Tongue (tissue), 1 donor: ENCODE measurements at regions not wholly inside any gene's neighbourhood (a gene's known extent, or its start where the extent isn't known, plus 50 kb on each side); places are given as distances from the start of the nearest gene placed in this dataset.
A peak's percentile ranks its signal among the peaks of the same experiment; 100 is the strongest.

ENCODE experiments used
- DNase-seq: peaks from one replicate; pipeline ENCODE4 v3.0.0-alpha.2; 2015

- peak; percentile 76 for DNase-seq
Observed at GRCh38 chr18:44156126-44156525, 524.6 kb upstream of the SETBP1 start.

- no peak for DNase-seq
Observed at GRCh38 chr18:44156776-44157335, 523.8 kb upstream of the SETBP1 start.

DNA sequence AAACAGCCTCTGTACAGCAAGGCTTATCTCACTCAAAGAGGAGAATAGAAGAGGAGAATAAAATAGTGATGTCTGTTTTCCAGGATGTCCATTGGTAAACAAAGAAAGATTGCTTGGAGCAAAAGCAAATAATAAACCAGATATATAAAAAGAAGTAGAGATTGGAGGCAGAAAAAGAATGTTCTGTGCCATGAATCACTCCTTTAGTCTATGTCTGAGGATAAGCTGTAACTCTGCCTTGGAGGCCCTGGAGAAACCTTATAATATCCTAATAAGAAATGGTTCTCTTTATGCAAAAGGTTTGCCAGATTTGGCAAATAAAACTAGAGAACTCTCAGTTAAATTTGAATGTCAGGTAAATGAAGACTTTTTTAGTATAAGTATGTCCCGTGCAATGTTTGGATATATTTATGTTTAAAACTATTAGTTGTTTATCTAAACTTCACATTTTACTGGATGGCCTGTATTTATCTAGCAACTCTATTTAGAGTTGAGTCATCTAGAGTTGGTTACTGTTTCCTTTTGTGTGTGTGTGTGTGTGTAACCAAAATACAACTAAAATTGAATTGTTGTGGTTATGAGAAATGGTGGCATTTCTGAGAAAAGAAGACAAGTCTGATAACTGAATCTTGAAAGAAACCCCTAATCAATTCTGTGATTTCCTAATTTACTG, 510.3 kb upstream of the SETBP1 start:
- DNase-seq, result no peak

DNA sequence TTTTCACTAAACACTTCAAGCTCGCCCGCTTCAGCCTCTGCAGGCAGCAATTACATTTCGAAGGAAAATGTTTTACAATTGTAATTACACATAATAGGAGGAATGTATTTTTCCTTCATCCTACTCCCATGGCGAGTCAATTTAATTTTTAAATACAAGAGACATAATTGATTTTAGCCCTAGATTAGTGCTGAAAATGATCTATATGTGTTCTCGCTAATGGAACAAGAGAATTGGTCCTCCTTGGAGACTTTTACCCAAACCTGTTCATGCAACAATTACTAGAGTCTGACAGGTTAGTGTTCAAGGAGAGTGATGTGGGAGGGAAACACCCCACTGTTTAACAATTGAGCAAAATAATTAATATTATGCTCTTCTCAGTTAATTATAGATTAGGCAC, 509.4 kb upstream of the SETBP1 start:
- DNase-seq, result no peak

GRCh38 chr18:44175891-44176290, 504.8 kb upstream of the SETBP1 start:
- DNase-seq, result no peak

DNA sequence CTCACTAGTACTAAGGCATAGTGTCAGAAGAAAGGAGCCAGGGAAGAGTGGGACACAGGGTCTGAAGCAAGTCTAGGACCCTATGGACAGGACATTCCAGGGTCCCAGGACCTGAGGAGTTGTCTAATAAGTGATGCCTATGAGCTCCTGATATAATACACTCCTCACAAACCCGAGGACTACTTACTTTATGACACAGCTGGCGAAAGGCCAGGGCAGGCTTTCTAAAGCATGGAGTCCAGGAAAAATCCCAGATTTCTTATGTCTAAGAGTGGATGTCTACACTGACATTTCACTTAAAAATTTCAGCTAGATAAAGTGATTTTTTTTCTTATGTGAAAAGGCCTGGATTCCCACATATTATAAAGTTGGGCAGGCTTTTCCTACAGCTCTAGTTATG, 502.2 kb upstream of the SETBP1 start:
- no peak for DNase-seq

DNA sequence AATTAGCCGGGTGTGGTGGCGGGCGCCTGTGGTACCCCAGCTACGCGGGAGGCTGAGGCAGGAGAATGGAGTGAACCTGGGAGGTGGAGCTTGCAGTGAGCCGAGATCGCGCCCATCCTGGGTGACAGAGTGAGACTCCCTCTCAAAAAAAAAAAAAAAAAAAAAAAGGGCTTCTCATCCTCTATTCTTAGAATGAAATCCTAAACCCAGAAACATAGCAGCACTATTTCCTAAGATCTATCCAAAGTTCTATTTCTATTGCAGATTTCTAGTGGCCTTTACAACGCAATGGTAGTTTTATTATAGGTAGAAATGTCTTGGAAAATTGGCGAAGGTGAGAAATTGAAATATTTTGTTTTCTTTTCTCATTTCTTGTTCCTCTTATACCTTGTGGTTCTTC, 501.0 kb upstream of the SETBP1 start:
- DNase-seq, result no peak

DNA sequence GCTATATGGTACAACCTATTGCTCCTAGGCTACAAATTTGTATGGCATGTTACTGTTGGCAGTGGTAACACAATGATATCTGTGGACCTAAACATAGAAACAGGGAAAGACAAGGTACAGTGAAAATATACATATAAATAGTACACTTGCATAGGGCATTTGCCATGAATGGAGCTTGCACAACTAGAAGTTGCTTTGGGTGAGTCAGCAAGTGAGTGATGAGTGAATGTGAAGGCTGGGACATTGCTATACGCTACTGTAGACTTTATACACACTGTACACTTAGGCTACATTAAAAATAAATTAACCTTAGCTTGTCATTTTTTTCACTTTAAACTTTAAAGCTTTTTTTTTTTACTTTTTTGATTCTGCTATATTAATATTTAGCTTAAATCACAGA, 500.0 kb upstream of the SETBP1 start:
- DNase-seq, result no peak

DNA sequence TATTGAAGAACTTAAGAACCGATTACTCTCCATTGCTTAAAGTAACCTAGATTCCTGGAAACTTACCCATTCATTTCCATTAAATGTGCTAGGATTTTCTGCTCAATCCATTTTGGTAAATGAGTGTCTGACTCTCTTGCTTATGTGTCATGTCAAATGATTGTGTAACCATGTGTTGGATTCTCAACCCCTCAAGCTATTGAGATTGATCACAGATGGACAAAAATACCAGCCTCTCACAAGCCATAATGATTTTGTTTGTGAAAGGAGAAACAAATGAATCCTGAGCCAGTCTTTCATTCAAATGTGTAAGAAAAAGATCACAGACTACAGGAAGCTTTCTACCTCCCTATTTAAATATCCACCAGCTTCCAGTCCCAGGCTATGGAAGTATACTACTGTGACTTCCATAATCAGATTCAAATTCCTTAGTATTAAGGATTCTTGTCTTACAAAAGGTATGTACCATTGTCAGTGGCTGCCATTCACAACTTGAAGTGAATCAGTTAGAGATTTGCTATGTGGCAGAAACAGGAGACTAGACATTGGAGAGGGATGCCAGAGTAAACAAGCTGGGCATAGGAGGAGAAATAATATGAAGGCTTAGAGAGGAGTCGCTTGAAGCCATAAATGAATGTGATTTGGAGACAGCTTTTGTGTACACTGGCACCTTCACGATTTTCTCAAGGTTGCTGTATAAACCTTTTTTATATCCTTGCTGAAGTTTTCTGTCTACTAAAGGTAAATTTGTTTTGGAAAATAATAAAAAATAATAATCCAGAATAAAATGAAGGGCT, 498.5 kb upstream of the SETBP1 start:
- no peak for DNase-seq

- DNase-seq, result no peak
Observed at GRCh38 chr18:44186001-44186400, 494.7 kb upstream of the SETBP1 start.

- DNase-seq, result no peak
Observed at GRCh38 chr18:44187090-44187489, 493.6 kb upstream of the SETBP1 start.

DNA sequence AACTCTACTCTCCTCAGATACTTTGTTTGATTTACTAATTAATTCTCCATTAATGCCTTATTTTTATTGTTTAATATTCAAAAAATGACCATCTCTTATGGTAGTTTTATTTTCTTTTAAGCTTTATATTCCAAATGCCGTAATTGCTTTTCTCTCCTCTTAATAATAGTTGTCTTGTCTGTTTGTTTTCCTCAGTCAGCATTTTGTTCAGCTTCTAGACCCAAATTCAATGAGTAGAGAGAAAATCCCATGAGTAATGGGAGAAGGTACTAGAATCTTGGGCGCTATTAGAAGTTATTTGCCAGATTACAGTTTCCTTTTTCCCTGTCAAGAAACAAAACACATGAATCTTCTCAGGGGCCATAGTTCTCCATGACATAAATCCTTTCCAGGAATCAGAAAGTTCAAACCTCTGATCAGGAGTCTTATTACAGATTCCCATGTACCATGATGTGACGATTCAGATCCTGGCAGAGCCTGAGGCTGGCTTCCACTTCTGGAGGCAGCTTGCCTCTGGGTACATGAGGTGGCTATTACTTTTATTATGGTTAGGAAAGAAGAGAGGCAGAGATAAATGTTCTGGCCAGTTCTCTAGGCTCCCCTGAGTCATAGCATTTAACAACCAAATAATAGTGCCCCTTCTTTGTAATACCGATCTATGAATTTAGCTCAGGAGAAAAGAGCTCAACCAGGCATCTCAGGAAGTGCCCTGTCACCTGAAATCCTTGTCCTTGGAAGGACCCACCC, 485.1 kb upstream of the SETBP1 start:
- DNase-seq, result no peak

DNA sequence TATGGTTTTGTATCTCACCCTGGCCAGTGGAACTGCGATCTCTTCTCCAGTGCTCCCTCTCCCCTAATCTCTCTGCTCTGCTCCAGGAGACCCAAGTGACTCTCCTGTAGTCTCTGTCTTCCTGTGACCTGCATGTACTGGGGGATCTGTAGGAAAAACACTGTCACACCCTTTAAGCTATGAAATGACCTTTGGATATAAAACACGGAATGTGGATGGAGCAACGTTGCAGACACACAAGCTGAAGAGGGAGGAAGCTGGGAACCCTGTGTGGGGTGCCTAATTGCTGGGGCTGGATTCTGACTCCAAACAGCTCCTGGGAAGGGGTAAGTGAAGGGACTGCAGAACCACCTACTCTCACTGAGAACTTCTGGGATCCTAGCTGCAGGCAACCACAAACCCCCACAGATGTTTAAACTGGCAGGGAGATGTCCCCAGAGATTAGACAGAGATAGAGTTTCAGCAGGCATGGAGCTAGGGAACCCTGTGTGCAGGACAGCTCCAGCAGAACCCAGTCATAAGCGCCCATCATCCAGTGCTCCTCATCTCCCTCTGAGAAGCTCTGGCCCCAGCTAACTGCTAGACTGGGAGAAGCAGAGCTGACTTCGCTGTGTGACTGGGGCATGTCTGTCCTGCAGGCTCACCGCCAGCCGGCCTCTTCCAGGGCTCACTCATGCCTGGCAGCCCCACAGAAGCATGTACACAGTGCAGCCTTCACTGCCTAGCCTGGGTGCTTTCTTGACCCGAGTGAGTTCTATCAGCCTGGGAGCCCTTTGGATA, 482.7 kb upstream of the SETBP1 start:
- DNase-seq, result no peak

DNA sequence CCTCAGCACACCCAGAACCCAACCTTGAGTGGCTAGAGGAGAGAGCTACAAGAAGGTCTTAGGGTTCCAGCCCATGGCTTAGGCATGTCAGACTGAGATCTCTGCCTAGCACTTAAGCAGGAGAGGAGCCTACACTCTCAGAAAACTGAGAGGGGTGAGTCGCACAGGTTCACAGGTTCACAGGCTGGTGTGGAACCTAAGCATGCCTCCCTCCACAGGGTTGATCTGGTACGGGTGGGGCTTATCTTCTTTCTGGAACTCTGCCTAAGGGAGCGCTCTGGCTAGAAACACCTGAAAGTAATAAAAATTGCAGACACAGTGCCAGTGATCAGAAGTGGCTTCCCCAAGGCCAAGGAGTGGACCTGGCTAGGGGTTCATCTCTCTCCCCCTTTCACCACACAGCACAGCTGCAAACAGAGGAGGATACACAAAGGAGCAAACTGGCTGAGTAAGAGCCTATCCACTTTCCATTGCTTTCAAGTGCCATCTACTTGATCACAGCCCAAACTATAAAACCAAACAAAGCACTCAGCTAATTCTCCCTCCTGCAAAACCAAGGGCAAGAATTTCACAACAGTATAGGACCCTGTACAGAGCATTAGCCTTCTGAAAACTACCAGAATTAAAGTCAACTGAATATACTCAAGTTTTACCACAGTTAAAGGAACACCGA, 481.9 kb upstream of the SETBP1 start:
- no peak for DNase-seq

DNA sequence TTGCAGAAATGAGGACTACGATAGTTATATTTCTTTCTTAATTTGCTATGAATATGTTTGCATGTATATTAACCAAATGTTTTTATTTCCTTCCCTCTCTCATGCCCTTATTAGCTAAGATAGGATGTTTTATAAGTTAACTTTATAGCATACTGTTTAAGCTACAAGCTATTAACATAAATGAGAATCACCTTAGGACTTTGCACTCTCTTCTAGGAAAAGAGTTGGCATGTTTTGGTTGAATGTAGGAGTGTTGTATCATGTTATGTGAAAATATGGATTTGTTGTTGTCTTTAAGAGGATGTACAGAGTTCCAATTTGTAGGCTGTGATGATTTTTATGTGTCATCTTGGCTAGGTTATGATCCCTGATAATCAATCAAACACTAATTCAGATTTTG, 467.4 kb upstream of the SETBP1 start:
- DNase-seq, result no peak

- no peak for DNase-seq
Observed at GRCh38 chr18:44214396-44214795, 466.3 kb upstream of the SETBP1 start.

DNA sequence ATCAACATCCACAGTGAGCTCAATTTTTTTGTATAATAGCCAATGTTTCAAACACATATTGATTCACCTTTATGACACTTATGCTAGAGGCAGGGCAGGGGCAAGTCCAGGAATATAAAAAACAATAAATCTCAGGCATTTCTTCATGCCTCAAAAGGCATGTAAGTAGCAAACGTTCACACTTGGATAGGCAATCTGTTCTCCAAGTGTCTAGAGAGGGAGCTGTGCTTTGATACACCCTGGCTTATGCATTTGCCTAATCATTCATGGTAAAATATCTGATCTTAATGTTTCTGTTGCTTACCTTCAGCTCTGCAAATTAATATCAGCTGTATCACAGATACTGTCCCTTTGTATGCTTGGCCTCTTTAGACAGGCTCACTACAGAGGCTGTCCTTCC, 464.5 kb upstream of the SETBP1 start:
- DNase-seq, result no peak

DNA sequence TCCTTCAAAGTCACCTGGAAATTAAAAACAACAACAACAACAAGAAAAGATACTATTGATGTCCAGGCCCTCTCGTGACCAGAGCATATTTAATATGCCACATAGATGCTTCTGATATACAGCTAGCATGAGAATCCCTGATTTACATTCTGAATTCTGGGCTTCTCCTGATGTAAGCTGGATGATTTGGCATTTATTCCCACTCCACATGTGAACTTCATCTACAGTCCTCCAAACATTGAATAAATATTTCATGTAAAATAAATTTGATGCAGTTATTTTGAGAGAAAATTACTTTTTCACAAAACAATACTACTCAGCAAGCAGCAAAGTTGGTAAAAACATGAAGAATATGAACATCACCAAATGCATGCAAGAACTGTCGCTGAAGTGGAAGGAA, 453.2 kb upstream of the SETBP1 start:
- DNase-seq, result peak; percentile 16

DNA sequence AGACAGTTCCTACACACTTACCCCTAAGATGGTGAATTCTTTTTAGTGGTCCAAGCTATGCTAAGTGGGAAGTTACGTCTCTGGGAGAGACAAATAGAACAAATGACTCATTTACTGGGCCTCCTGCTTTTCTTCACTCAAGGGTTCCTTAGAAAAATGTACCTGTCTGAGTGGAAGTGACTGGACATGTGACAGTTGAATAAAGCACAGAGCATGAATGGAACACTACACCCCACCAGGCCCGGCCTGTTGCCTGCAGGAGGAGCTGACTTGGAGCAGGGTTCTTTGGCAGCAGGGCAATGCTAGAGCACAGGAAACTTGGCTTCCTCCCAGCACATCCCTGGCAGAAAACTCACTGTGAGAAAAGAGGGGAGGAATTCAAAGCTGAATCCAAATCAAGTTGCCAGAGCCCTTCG, 451.0 kb upstream of the SETBP1 start:
- DNase-seq, result peak; percentile 93

- no peak for DNase-seq
Observed at GRCh38 chr18:44231936-44232335, 448.8 kb upstream of the SETBP1 start.

DNA sequence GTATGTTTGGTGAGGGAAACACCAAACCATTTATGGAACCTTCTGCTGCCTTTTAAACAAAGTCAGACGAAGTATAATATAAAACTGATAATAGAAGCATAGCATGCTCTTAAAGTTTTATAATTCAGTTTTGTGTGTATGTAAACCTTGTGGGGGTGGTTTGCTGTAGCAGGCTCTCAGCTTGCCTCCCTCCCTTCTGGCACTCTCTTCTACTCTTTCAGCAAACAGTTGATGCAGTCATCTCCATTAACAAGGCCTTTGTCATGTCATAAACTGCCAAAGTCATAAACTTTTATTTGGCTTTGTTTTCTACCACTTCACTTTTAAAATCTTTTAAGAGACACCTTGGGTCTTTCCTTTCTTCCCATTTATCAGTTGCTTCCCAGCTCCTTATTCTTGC, 448.2 kb upstream of the SETBP1 start:
- DNase-seq, result no peak

- DNase-seq, result no peak
Observed at GRCh38 chr18:44238454-44238853, 442.2 kb upstream of the SETBP1 start.
